GDM1 (cell line): ENCODE measurements at regions not wholly inside any gene's neighbourhood (a gene's known extent, or its start where the extent isn't known, plus 50 kb on each side); places are given as distances from the start of the nearest gene placed in this dataset.

ENCODE experiments used
- DNase-seq: peaks from one replicate; lab custom pipeline; 2025; lab: John Stamatoyannopoulos, UW

DNA sequence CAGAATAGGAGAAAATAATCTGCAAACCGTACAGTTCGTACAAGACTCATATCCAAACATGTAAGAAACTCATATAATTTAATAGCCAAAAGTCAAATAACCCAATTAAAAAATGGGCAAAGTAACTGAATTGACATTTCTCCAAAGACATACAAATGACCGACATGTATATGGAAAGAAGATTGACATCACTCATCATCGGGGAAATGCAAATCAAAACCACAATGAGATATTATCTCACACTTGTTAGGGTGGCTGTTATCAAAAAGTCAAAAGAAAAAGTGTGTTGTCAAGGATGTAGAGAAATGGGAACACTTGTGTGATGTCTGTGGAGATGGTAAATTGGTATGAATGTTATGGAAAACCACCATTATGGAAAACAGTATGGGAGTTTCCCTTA lies 70.5 kb upstream of the STXBP5 start:
- DNase-seq = no peak

DNA sequence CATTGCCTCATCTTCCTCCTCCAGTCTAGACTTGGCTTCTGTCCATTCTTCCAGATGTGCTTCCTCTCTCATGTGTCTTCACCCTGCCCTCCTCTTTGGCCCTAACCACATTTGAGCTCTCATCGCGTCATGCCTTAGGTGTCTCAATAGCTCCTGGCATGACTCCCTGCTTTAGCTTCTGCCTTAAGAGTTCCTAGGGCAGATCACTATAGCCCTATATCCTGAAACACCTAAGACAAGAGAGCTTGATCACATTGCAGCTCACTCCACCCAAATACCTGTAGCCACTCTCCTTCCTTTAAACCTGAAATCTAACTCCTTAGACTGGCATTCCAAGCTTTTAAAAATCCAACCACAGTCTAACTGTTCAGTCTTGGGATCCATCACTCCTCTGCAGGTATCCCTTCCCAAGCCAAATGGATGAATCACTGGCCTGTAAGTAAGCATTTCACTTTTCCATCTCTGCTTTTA lies 69.0 kb upstream of the STXBP5 start:
- no peak for DNase-seq

DNA sequence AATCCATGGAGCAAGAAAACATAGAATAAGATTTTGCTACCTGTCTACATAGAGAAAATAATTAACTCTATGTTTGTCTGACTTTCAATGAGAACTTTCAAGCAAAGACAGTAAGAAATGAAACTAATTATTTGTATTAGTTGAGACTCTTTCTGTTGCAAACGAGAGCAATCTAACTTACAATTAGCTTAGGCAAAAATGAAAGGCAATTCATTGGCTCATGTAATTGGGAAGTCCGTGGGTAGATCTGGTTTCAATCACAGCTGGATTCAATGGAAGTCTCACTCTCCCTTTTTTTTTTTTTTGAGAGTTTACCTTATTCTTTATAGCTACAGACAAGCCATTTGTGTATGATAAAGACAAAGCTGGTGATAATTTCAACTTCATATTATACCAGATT lies 68.2 kb upstream of the STXBP5 start:
- DNase-seq = no peak

DNA sequence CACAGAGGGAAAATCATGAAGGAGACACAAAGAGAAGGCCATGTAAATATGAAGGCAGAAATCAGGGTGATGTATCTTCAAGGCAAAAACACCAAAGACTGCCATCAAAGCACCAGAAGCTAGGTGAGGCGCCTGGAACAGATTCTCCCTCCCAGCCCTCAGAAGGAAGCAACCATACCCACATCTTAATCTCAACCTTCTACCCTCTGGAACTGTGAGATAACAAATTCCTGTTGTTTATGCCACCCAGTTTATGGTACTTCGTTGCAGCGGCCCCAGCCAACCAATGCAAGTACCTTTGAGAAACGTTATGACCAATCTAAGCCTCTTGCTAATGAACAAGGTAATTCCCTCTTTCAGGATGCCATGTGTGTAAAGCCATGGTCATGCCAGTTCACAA lies 66.2 kb upstream of the STXBP5 start:
- DNase-seq = no peak

DNA sequence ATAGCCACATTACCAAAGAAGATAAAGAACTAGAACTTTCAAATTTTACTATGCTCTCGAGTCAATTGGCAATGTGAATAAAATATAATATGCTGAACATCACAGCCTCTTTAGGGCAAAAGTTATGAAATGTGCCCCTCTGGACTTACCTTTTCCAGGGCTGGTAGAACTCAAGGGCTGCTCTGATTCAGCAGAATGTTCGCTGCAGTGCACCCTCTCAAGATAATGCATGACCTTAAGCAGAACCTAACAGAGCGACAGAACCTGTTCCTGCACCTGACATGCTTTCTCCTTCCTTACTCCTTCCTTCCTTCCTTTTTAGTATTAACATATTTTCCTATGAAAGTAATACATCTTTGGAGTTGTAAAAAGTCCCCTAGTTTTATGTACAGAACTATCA lies 65.4 kb upstream of the STXBP5 start:
- no peak for DNase-seq

DNA sequence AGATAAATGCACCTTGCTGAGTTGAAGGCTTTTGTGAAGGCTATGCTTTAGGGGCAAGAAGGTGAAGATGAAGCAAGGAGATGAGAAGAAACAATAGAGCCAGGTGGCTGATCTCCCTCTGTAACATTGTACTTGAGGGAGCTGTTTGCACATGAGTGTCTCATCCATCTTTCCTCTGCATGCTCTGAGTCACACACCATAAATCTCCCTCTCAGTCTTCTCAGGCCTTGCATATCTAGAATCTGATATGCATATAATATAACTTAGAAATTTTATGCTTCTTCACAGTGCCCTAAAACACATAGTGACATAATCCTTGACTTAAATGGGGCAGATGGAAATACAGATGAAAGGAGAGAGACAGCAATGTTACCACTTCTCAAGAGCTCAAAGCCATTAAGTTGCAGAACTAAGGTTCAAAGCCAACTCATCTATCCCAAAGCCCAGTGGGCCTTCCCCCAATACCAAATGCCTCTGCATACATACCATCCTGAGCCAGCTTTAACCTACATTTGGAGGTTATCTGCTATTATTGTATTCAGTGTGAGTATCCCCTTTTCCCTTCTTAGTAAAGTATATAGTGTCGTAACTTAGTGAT lies 62.4 kb upstream of the STXBP5 start:
- no peak for DNase-seq

DNA sequence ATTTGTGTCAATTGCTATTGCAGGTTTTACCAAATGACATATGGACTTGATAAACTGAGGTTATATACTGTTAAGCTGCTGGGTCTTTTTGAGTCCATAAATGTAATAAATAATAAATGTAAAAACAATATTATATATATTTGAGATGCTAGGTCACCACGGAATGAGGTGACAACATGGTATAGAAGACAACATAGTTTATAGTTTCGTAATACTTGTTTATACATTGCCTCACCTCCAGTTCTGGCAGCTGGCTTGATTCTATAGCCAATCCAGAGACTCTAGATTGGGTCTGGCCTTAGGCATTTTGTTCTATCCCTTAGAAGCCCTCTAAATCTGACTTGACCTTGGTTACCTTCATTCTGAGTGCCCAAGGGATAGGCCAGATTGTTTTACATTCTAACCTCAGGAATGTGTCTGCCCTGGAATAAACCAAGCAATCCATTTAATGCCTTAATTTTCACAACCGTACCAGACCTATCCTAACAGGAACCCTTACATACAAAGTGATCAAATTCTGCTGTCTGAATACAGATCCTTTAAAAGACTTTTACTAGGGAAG lies 61.5 kb upstream of the STXBP5 start:
- no peak for DNase-seq

DNA sequence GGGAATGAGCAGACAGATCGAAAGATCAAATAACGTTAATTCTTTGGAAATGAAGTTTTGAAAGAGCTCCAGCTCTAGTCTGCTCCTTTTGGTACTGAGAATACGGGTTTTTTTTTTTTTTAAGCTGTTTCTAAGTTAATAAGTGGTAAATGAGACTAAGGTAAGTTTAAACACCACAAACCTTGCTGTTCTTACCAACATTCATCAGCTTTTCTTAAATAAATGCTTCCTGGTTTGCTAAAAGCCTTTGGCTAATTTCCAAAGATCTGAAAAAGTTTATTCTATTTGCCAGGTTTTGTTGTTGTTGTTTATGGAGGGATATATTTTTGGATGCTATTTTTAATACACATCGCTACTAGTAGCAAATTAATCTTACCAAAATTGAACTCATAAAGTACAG lies 55.1 kb upstream of the STXBP5 start:
- DNase-seq = no peak

DNA sequence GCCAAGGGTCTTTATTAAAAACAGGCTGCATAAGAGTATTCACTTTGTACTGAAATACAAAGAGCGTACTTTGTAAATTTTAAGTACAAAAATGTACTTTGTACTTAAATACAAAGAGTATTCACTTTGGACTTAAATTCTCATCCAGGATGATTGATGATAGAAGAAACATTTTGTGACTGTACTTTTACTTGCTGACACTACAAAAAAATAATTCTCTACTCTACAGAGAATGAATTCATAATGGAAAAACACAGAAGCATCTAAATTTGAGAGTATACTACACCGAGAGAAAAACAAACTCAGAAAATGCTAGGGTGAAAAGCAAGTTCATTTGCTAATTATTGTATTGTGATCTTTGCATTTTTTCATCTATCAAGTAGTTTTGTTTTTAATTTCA lies 54.4 kb upstream of the STXBP5 start:
- no peak for DNase-seq

DNA sequence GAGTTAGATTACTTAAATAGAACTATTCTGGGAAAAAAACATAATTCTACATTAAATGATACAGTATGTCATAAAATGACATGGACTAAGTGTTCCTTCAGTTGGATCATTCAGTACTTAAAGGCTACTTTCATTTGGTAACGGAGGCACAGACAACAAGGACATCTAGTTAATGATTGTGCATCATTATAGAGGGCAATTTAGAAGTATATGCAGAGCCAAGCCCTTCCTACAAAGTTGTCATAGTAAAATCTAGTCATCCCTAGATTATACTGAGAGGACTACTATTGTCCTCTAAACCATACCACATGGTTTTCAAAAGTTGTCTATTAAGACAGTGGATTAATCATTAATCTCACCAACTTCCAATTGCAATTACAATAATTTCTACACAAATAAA lies 53.9 kb upstream of the STXBP5 start:
- DNase-seq = no peak
